HFFc6 (cell line): ENCODE measurements at regions not wholly inside any gene's neighbourhood (a gene's known extent, or its start where the extent isn't known, plus 50 kb on each side); places are given as distances from the start of the nearest gene placed in this dataset.

Experiments used
- DNase-seq: peaks from one replicate; pipeline ENCODE4 v3.0.0-alpha.2; 2018
- H3K27ac Mint-ChIP-seq: 2 replicates; pipeline ENCODE4 v1.8.0; 2020; ENCODE audit warnings: mild to moderate bottlenecking, mixed read lengths
- H3K27me3 Mint-ChIP-seq: 2 replicates; pipeline ENCODE4 v1.8.0; 2021; ENCODE audit warnings: mild to moderate bottlenecking, moderate library complexity, mixed read lengths; ENCODE audit not compliant: insufficient read depth
- H3K36me3 Mint-ChIP-seq: 2 replicates; pipeline ENCODE4 v1.8.0; 2021; ENCODE audit warnings: low read depth, mixed read lengths
- H3K4me1 Mint-ChIP-seq: 2 replicates; pipeline ENCODE4 v1.8.0; 2020; ENCODE audit warnings: low read depth, mixed read lengths
- H3K4me3 Mint-ChIP-seq: 2 replicates; pipeline ENCODE4 v1.8.0; 2020; ENCODE audit warnings: mild to moderate bottlenecking, moderate library complexity, mixed read lengths
- H3K9me3 Mint-ChIP-seq: 2 replicates; pipeline ENCODE4 v1.8.0; 2020; ENCODE audit warnings: mild to moderate bottlenecking, mixed read lengths
- TF ChIP-seq, protein P1 (sequence below): fragments of 200-600 bp; sonication (generic); IDR thresholded peaks from 2 replicates; pipeline ENCODE4 v1.5.0; 2021; ENCODE audit warnings: antibody characterized with exemption, mild to moderate bottlenecking

DNA sequence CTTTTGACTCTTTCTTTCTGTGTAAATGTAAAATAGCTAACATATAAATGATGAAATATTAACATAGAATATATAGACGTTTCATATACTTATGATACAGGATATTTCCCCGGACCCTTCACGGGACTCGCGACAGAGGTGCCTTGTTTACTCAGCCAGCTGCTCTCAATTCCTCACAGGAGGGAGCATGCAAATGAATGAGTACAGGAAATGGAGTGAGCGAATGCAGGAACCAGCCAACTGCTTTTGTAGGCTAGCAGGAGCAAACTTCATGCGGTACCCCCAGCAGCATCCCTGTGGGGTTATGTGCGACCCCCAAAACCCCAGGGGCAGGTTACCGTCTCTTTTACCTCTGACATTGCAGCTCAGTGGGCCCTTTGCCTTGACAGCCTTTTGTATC is 110.3 kb upstream of the PDHA2 start:
- Mint-ChIP-seq H3K36me3 (no peaks in the 10 kb centered on the region), H3K4me3 (no peak overlapping the region), H3K4me1 (no peaks in the 10 kb centered on the region), H3K27me3 (no peaks in the 10 kb centered on the region; the same call in 1 of the 2 replicates), H3K27ac (no peak overlapping the region), H3K9me3 (peaks cover 20% of the 10 kb centered on the region)
- TF ChIP-seq, protein P1, sequence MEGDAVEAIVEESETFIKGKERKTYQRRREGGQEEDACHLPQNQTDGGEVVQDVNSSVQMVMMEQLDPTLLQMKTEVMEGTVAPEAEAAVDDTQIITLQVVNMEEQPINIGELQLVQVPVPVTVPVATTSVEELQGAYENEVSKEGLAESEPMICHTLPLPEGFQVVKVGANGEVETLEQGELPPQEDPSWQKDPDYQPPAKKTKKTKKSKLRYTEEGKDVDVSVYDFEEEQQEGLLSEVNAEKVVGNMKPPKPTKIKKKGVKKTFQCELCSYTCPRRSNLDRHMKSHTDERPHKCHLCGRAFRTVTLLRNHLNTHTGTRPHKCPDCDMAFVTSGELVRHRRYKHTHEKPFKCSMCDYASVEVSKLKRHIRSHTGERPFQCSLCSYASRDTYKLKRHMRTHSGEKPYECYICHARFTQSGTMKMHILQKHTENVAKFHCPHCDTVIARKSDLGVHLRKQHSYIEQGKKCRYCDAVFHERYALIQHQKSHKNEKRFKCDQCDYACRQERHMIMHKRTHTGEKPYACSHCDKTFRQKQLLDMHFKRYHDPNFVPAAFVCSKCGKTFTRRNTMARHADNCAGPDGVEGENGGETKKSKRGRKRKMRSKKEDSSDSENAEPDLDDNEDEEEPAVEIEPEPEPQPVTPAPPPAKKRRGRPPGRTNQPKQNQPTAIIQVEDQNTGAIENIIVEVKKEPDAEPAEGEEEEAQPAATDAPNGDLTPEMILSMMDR: no peak
- DNase-seq: no peak

GRCh38 chr4:95728145-95728544 is 111.7 kb upstream of the PDHA2 start:
- no peaks in the 10 kb centered on the region for H3K4me1 Mint-ChIP-seq
- H3K27me3 Mint-ChIP-seq: no peaks in the 10 kb centered on the region; the same call in 1 of the 2 replicates
- H3K27ac Mint-ChIP-seq: no peak overlapping the region
- TF ChIP-seq, protein P1: no peak
- DNase-seq: no peak
- no peaks in the 10 kb centered on the region for H3K36me3 Mint-ChIP-seq
- H3K4me3 Mint-ChIP-seq: no peak overlapping the region
- peaks cover 20% of the 10 kb centered on the region for H3K9me3 Mint-ChIP-seq

GRCh38 chr4:95715830-95716229 is 124.1 kb upstream of the PDHA2 start:
- Mint-ChIP-seq H3K27ac (no peak overlapping the region), H3K36me3 (0 out of 2 replicates have a peak, but pooled peaks cover 4% of the 10 kb centered on the region), H3K9me3 (peaks cover 64% of the 10 kb centered on the region), H3K4me1 (no peaks in the 10 kb centered on the region), H3K4me3 (no peak overlapping the region), H3K27me3 (no peaks in the 10 kb centered on the region)
- TF ChIP-seq, protein P1: no peak
- no peak for DNase-seq

- Mint-ChIP-seq H3K27me3 (no peaks in the 10 kb centered on the region), H3K36me3 (0 out of 2 replicates have a peak, but pooled peaks cover 4% of the 10 kb centered on the region), H3K27ac (no peak overlapping the region), H3K4me3 (no peak overlapping the region), H3K9me3 (peaks cover 62% of the 10 kb centered on the region), H3K4me1 (no peaks in the 10 kb centered on the region)
- TF ChIP-seq, protein P1: no peak
- no peak for DNase-seq
Observed at GRCh38 chr4:95714571-95714970, 125.3 kb upstream of the PDHA2 start.

GRCh38 chr4:95705323-95705722 is 134.6 kb upstream of the PDHA2 start:
- DNase-seq: no peak
- Mint-ChIP-seq H3K36me3 (no peaks in the 10 kb centered on the region), H3K27ac (no peak overlapping the region), H3K27me3 (no peaks in the 10 kb centered on the region), H3K4me3 (no peak overlapping the region), H3K9me3 (peaks cover 46% of the 10 kb centered on the region), H3K4me1 (no peaks in the 10 kb centered on the region)
- TF ChIP-seq, protein P1: no peak
